HK-2 (cell line): ENCODE measurements at regions not wholly inside any gene's neighbourhood (a gene's known extent, or its start where the extent isn't known, plus 50 kb on each side); places are given as distances from the start of the nearest gene placed in this dataset.

Source experiments
- DNase-seq: peaks from one replicate; pipeline ENCODE4 v3.0.0-alpha.2; 2018; ENCODE audit not compliant: unreplicated experiment

- DNase-seq: no peak
Measured at GRCh38 chr4:129546531-129546930, 450.6 kb downstream of the C4orf33 start.

GRCh38 chr4:129550281-129550785 lies 454.4 kb downstream of the C4orf33 start:
- DNase-seq: no peak

GRCh38 chr4:129561280-129561679 lies 465.3 kb downstream of the C4orf33 start:
- no peak for DNase-seq

- no peak for DNase-seq
Measured at GRCh38 chr4:129561886-129562671, 466.1 kb downstream of the C4orf33 start.

- no peak for DNase-seq
Measured at GRCh38 chr4:129565214-129565613, 469.3 kb downstream of the C4orf33 start.

- no peak for DNase-seq
Measured at GRCh38 chr4:129570326-129570725, 474.4 kb downstream of the C4orf33 start.

GRCh38 chr4:129578336-129578735 lies 482.4 kb downstream of the C4orf33 start:
- DNase-seq: peak; percentile 10

GRCh38 chr4:129581305-129581704 lies 485.4 kb downstream of the C4orf33 start:
- DNase-seq: no peak

- no peak for DNase-seq
Measured at GRCh38 chr4:129583868-129584267, 487.9 kb downstream of the C4orf33 start.

GRCh38 chr4:129598582-129598981 lies 502.6 kb downstream of the C4orf33 start:
- DNase-seq: no peak

GRCh38 chr4:129600898-129601297 lies 504.9 kb downstream of the C4orf33 start:
- no peak for DNase-seq

- DNase-seq: no peak
Measured at GRCh38 chr4:129602447-129602846, 506.5 kb downstream of the C4orf33 start.

- no peak for DNase-seq
Measured at GRCh38 chr4:129603241-129603931, 507.4 kb downstream of the C4orf33 start.

GRCh38 chr4:129604632-129605255 lies 508.8 kb downstream of the C4orf33 start:
- no peak for DNase-seq

- DNase-seq: no peak
Measured at GRCh38 chr4:129614611-129615010, 518.7 kb downstream of the C4orf33 start.

- DNase-seq: no peak
Measured at GRCh38 chr4:129622566-129622965, 526.6 kb downstream of the C4orf33 start.

GRCh38 chr4:129623233-129623875 lies 527.4 kb downstream of the C4orf33 start:
- no peak for DNase-seq

- DNase-seq: peak; percentile 58
Measured at GRCh38 chr4:129641179-129641578, 545.2 kb downstream of the C4orf33 start.

GRCh38 chr4:129645461-129645860 lies 549.5 kb downstream of the C4orf33 start:
- no peak for DNase-seq

GRCh38 chr4:129668092-129668491 lies 572.1 kb downstream of the C4orf33 start:
- no peak for DNase-seq

GRCh38 chr4:129672941-129673340 lies 577.0 kb downstream of the C4orf33 start:
- DNase-seq: no peak

- no peak for DNase-seq
Measured at GRCh38 chr4:129675036-129675435, 579.1 kb downstream of the C4orf33 start.
